ENCODE measurements at regions not wholly inside any gene's neighbourhood (a gene's known extent, or its start where the extent isn't known, plus 50 kb on each side); places are given as distances from the start of the nearest gene placed in this dataset.

- Histone ChIP-seq H3K36me3 (replicated peaks in 1 of 2; ENCODE audit: control insufficient read depth in 1 of 2, insufficient read depth in 2 of 2, low read length in 2 of 2) (no peaks in the 10 kb centered on the region), H3K27me3 (ENCODE audit: control insufficient read depth in 2 of 2, insufficient read depth in 2 of 2, low read length in 2 of 2) (no peaks in the 10 kb centered on the region), H3K79me2 (ENCODE audit: insufficient read depth, low read length) (no peaks in the 10 kb centered on the region), H3K9me3 (replicated peaks in 1 of 2; ENCODE audit: control insufficient read depth in 1 of 2, insufficient read depth in 1 of 2, low read length in 2 of 2) (no peaks in the 10 kb centered on the region), H3K9ac (ENCODE audit: insufficient read depth, low read length, poor library complexity, severe bottlenecking) (no peak overlapping the region), H3K27ac (ENCODE audit: low read depth in 1 of 2, low read length in 2 of 2) (no peak overlapping the region), H2AFZ (ENCODE audit: insufficient read depth, low read depth, low read length, poor library complexity, severe bottlenecking) (no peak overlapping the region), H3K4me1 (ENCODE audit: control insufficient read depth in 1 of 2, insufficient read depth in 2 of 2, low read length in 2 of 2) (no peaks in the 10 kb centered on the region), H4K20me1 (ENCODE audit: insufficient read depth, low read length) (no peaks in the 10 kb centered on the region), H3K4me2 (replicated peaks; ENCODE audit: extremely low read depth, low read length, poor library complexity, severe bottlenecking) (no peak overlapping the region), H3K4me3 (replicated peaks in 1 of 3; ENCODE audit: low read depth in 2 of 3, low read length in 3 of 3) (no peak overlapping the region)
- Mint-ChIP-seq H3K4me1 (no peaks in the 10 kb centered on the region), H3K27ac (no peak overlapping the region), H3K27me3 (ENCODE audit: low read depth in 3 of 3) (peaks cover 0 to 2% (median 0%) of the 10 kb centered on the region in 3 donors), H3K36me3 (no peaks in the 10 kb centered on the region), H3K4me3 (no peak overlapping the region), H3K9me3 (peaks cover 0 to 5% (median 0%) of the 10 kb centered on the region in 7 donors)
- no CpG with 5 or more reads among the region's 4 CpGs for WGBS (ENCODE audit: insufficient coverage)
- intact Hi-C loops (cut with micrococcal nuclease): no loop called here
- no peak for DNase-seq
- no peak for TF ChIP-seq CTCF (IDR thresholded peaks at IDR 0.05)
Observed at GRCh38 chr13:72399351-72399750, 328.1 kb downstream of the MZT1 start.

- no peak for TF ChIP-seq CTCF (IDR thresholded peaks at IDR 0.05)
- Histone ChIP-seq H3K79me2 (ENCODE audit: insufficient read depth, low read length) (no peaks in the 10 kb centered on the region), H3K27me3 (ENCODE audit: control insufficient read depth in 2 of 2, insufficient read depth in 2 of 2, low read length in 2 of 2) (no peaks in the 10 kb centered on the region), H2AFZ (ENCODE audit: insufficient read depth, low read depth, low read length, poor library complexity, severe bottlenecking) (no peak overlapping the region), H3K4me2 (replicated peaks; ENCODE audit: extremely low read depth, low read length, poor library complexity, severe bottlenecking) (no peak overlapping the region), H3K36me3 (replicated peaks in 1 of 2; ENCODE audit: control insufficient read depth in 1 of 2, insufficient read depth in 2 of 2, low read length in 2 of 2) (no peaks in the 10 kb centered on the region), H3K27ac (ENCODE audit: low read depth in 1 of 2, low read length in 2 of 2) (no peak overlapping the region), H3K9ac (ENCODE audit: insufficient read depth, low read length, poor library complexity, severe bottlenecking) (no peak overlapping the region), H3K4me1 (ENCODE audit: control insufficient read depth in 1 of 2, insufficient read depth in 2 of 2, low read length in 2 of 2) (no peaks in the 10 kb centered on the region), H4K20me1 (ENCODE audit: insufficient read depth, low read length) (no peaks in the 10 kb centered on the region), H3K9me3 (replicated peaks in 1 of 2; ENCODE audit: control insufficient read depth in 1 of 2, insufficient read depth in 1 of 2, low read length in 2 of 2) (no peaks in the 10 kb centered on the region), H3K4me3 (replicated peaks in 1 of 3; ENCODE audit: low read depth in 2 of 3, low read length in 3 of 3) (no peak overlapping the region)
- H3K4me1 Mint-ChIP-seq: no peaks in the 10 kb centered on the region
- no peak overlapping the region for H3K27ac Mint-ChIP-seq
- WGBS (ENCODE audit: insufficient coverage): no CpG with 5 or more reads among the region's 1 CpG
- H3K27me3 Mint-ChIP-seq (ENCODE audit: low read depth in 3 of 3): peaks cover 0 to 2% (median 0%) of the 10 kb centered on the region in 3 donors
- DNase-seq: no peak
- intact Hi-C loops (cut with micrococcal nuclease): no loop called here
- no peak overlapping the region for H3K4me3 Mint-ChIP-seq
- peaks cover 0 to 7% (median 0%) of the 10 kb centered on the region in 7 donors for H3K9me3 Mint-ChIP-seq
- no peaks in the 10 kb centered on the region for H3K36me3 Mint-ChIP-seq
Observed at GRCh38 chr13:72397265-72397664, 330.2 kb downstream of the MZT1 start.

Measured in CD14-positive monocyte (primary cell).